Cardiac muscle cell (in vitro differentiated cells and primary cell): ENCODE measurements at regions not wholly inside any gene's neighbourhood (a gene's known extent, or its start where the extent isn't known, plus 50 kb on each side); places are given as distances from the start of the nearest gene placed in this dataset.
A peak's percentile ranks its signal among the peaks of the same experiment; 100 is the strongest.

Experiments
- DNase-seq, 2 donors: peaks; one replicate each; pipeline versions ENCODE4 v3.0.0 to v3.0.0-alpha.2; 2010 to 2017; ENCODE audit warnings: low read depth in 1 of 2, low spot score in 1 of 2
- H3K27ac ChIP-seq: fragments of 200-600 bp; sonication (generic); 2 replicates; pipeline ENCODE4 v1.5.1; 2016
- H3K27me3 ChIP-seq: fragments of 200-600 bp; sonication (generic); 2 replicates; pipeline ENCODE4 v1.6.0; 2016; ENCODE audit warnings: control low read depth
- H3K36me3 ChIP-seq: fragments of 200-600 bp; sonication (generic); 2 replicates; pipeline ENCODE4 v1.5.1; 2016; ENCODE audit warnings: control low read depth
- H3K4me1 ChIP-seq: fragments of 200-600 bp; sonication (generic); 2 replicates; pipeline ENCODE4 v1.8.1; 2017; ENCODE audit warnings: low read depth, mild to moderate bottlenecking, mixed run types
- H3K4me3 ChIP-seq: fragments of 200-600 bp; sonication (generic); 2 replicates; pipeline ENCODE4 v1.5.1; 2016; ENCODE audit warnings: mild to moderate bottlenecking
- H3K9me3 ChIP-seq: fragments of 200-600 bp; sonication (generic); 2 replicates; pipeline ENCODE4 v1.5.1; 2017; ENCODE audit warnings: low read depth, mild to moderate bottlenecking, control low read depth
- CTCF ChIP-seq: IDR thresholded peaks from 2 replicates; pipeline ENCODE4 v1.5.1; 2012; ENCODE audit warnings: low read depth, mild to moderate bottlenecking, low read length

- Histone ChIP-seq H3K4me3 (no peak overlapping the region), H3K4me1 (no peaks in the 10 kb centered on the region), H3K27ac (no peak overlapping the region), H3K36me3 (no peaks in the 10 kb centered on the region), H3K27me3 (no peaks in the 10 kb centered on the region), H3K9me3 (no peaks in the 10 kb centered on the region)
- TF ChIP-seq CTCF, result no peak
- no peak for DNase-seq
Measured at GRCh38 chr1:177865807-177866206, 104.1 kb downstream of the SEC16B start.

GRCh38 chr1:177864538-177865305 lies 105.1 kb downstream of the SEC16B start:
- no peak for TF ChIP-seq CTCF
- Histone ChIP-seq H3K27ac (no peak overlapping the region), H3K27me3 (no peaks in the 10 kb centered on the region), H3K4me3 (no peak overlapping the region), H3K36me3 (no peaks in the 10 kb centered on the region), H3K9me3 (no peaks in the 10 kb centered on the region), H3K4me1 (no peaks in the 10 kb centered on the region)
- DNase-seq, result peak in 1 of 2 donors; percentile 9

- Histone ChIP-seq H3K27me3 (no peaks in the 10 kb centered on the region), H3K4me3 (no peak overlapping the region), H3K27ac (no peak overlapping the region), H3K9me3 (no peaks in the 10 kb centered on the region), H3K4me1 (no peaks in the 10 kb centered on the region), H3K36me3 (no peaks in the 10 kb centered on the region)
- no peak for DNase-seq
- TF ChIP-seq CTCF, result no peak
Measured at GRCh38 chr1:177863796-177864195, 106.1 kb downstream of the SEC16B start.

- Histone ChIP-seq H3K27me3 (no peaks in the 10 kb centered on the region), H3K27ac (no peak overlapping the region), H3K9me3 (no peaks in the 10 kb centered on the region), H3K36me3 (no peaks in the 10 kb centered on the region), H3K4me3 (no peak overlapping the region), H3K4me1 (no peaks in the 10 kb centered on the region)
- no peak for TF ChIP-seq CTCF
- DNase-seq, result no peak
Measured at GRCh38 chr1:177862916-177863315, 106.9 kb downstream of the SEC16B start.

GRCh38 chr1:177859572-177859971 lies 110.3 kb downstream of the SEC16B start:
- Histone ChIP-seq H3K4me3 (no peak overlapping the region), H3K9me3 (no peaks in the 10 kb centered on the region), H3K36me3 (no peaks in the 10 kb centered on the region), H3K4me1 (no peaks in the 10 kb centered on the region), H3K27ac (no peak overlapping the region), H3K27me3 (no peaks in the 10 kb centered on the region)
- no peak for TF ChIP-seq CTCF
- no peak for DNase-seq
